ENCODE measurements at regions not wholly inside any gene's neighbourhood (a gene's known extent, or its start where the extent isn't known, plus 50 kb on each side); places are given as distances from the start of the nearest gene placed in this dataset.

DNA sequence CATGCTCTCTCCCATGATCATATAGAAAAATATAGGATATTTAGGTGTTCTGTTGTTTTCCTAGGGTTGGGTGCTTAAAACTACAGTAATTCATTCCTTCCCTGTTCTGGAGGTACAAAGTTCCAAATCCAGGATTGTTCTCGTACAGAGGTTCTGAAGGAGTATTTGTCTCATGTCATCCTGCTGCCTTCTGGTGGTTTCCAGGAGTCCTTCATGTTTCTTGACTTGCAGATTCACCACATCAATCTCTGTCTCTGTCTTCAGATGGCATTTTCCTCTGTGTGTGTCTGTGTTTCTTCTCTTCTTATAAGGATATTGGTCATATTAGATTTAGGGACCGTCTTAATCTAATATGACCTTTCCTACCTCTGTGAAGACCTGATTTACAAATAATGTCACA is 397.9 kb downstream of the NYAP2 start:
- H3K4me3 ChIP-seq (ENCODE audit: control insufficient read depth, low read depth, low read length), result no peak overlapping the region
- DNase-seq (ENCODE audit: low read depth), result no peak
- TF ChIP-seq, protein P1, sequence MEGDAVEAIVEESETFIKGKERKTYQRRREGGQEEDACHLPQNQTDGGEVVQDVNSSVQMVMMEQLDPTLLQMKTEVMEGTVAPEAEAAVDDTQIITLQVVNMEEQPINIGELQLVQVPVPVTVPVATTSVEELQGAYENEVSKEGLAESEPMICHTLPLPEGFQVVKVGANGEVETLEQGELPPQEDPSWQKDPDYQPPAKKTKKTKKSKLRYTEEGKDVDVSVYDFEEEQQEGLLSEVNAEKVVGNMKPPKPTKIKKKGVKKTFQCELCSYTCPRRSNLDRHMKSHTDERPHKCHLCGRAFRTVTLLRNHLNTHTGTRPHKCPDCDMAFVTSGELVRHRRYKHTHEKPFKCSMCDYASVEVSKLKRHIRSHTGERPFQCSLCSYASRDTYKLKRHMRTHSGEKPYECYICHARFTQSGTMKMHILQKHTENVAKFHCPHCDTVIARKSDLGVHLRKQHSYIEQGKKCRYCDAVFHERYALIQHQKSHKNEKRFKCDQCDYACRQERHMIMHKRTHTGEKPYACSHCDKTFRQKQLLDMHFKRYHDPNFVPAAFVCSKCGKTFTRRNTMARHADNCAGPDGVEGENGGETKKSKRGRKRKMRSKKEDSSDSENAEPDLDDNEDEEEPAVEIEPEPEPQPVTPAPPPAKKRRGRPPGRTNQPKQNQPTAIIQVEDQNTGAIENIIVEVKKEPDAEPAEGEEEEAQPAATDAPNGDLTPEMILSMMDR (conservative IDR thresholded peaks at IDR 0.05; ENCODE audit: control insufficient read depth, insufficient read depth, low read depth, low read length), result no peak

GRCh38 chr2:225794652-225795400 is 395.3 kb downstream of the NYAP2 start:
- TF ChIP-seq, protein P1 (conservative IDR thresholded peaks at IDR 0.05; ENCODE audit: control insufficient read depth, insufficient read depth, low read depth, low read length), result no peak
- no peak for DNase-seq (ENCODE audit: low read depth)
- H3K4me3 ChIP-seq (ENCODE audit: control insufficient read depth, low read depth, low read length), result no peak overlapping the region

GRCh38 chr2:225793736-225794550 is 394.4 kb downstream of the NYAP2 start:
- TF ChIP-seq, protein P1 (conservative IDR thresholded peaks at IDR 0.05; ENCODE audit: control insufficient read depth, insufficient read depth, low read depth, low read length), result no peak
- DNase-seq (ENCODE audit: low read depth), result no peak
- H3K4me3 ChIP-seq (ENCODE audit: control insufficient read depth, low read depth, low read length), result no peak overlapping the region

GRCh38 chr2:225788571-225789094 is 389.1 kb downstream of the NYAP2 start:
- H3K4me3 ChIP-seq (ENCODE audit: control insufficient read depth, low read depth, low read length), result no peak overlapping the region
- DNase-seq (ENCODE audit: low read depth), result peak; percentile 87
- TF ChIP-seq, protein P1 (conservative IDR thresholded peaks at IDR 0.05; ENCODE audit: control insufficient read depth, insufficient read depth, low read depth, low read length), result no peak

DNA sequence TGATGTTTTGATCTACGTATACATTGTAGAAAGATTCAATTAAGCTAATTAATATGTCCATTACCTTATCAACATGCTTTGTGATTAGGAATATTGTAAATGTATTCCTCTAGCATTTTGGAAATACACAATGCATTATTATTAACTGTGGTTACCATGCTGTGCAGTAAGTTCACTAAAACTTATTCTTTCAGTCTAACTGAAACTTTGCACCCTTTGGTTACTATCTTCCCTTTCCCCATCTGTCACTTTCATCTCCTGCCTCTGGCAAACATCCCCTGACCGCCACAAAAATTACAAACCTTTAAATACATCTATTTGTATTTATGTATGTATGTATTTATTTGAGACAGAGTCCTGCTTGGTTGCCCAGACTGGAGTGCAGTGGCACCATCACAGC is 388.0 kb downstream of the NYAP2 start:
- no peak for DNase-seq (ENCODE audit: low read depth)
- TF ChIP-seq, protein P1 (conservative IDR thresholded peaks at IDR 0.05; ENCODE audit: control insufficient read depth, insufficient read depth, low read depth, low read length), result no peak
- no peak overlapping the region for H3K4me3 ChIP-seq (ENCODE audit: control insufficient read depth, low read depth, low read length)

DNA sequence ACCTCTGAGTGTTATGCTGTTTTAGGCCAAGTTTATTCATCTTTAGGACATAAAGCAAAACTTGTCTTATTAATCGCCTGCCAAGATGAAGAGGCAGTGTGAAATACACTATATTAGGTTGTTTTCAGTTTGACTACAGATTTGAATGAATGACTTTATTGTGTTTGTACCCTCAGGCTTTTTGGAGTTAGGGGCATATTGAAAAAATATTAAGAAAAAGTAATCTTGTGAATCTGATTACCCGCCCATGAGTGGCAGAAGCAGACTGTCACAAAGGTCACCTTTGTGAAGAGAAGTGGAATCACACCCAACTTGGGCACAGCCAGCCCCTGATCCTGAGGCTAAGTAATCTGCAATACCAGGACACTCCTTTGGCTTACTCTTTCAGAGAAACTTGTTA is 382.5 kb downstream of the NYAP2 start:
- TF ChIP-seq, protein P1 (conservative IDR thresholded peaks at IDR 0.05; ENCODE audit: control insufficient read depth, insufficient read depth, low read depth, low read length), result no peak
- no peak for DNase-seq (ENCODE audit: low read depth)
- no peak overlapping the region for H3K4me3 ChIP-seq (ENCODE audit: control insufficient read depth, low read depth, low read length)
